SHP77 (cell line): ENCODE measurements at regions not wholly inside any gene's neighbourhood (a gene's known extent, or its start where the extent isn't known, plus 50 kb on each side); places are given as distances from the start of the nearest gene placed in this dataset.
"Not testable (repeated sequence)": the region's sequence is repeated elsewhere in the genome, so short reads cannot be mapped to it uniquely, and the experiment has no call there.

Experiments
- DNase-seq, 2 experiments: peaks; one replicate each; lab custom pipeline; 2025; lab: John Stamatoyannopoulos, UW

- no peak for DNase-seq
These were observed 465.9 kb upstream of the RASGRP1 start for GRCh38 chr15:39030291-39031070.

- DNase-seq, result no peak
These were observed 467.0 kb upstream of the RASGRP1 start for GRCh38 chr15:39031596-39031995.

GRCh38 chr15:39034816-39035215 is 470.2 kb upstream of the RASGRP1 start:
- DNase-seq, result no peak

- not testable (repeated sequence) for DNase-seq
These were observed 473.0 kb upstream of the RASGRP1 start for GRCh38 chr15:39037611-39038010.

GRCh38 chr15:39040861-39041260 is 476.2 kb upstream of the RASGRP1 start:
- DNase-seq, result no peak

GRCh38 chr15:39041979-39042495 is 477.4 kb upstream of the RASGRP1 start:
- DNase-seq, result no peak

- DNase-seq, result no peak
These were observed 487.2 kb upstream of the RASGRP1 start for GRCh38 chr15:39051626-39052322.

- no peak for DNase-seq
These were observed 487.7 kb upstream of the RASGRP1 start for GRCh38 chr15:39052323-39052705.

GRCh38 chr15:39053480-39053879 is 488.9 kb upstream of the RASGRP1 start:
- DNase-seq, result no peak

- DNase-seq, result no peak
These were observed 489.6 kb upstream of the RASGRP1 start for GRCh38 chr15:39054128-39054732.

GRCh38 chr15:39056357-39056756 is 491.7 kb upstream of the RASGRP1 start:
- DNase-seq, result no peak

GRCh38 chr15:39058351-39059131 is 493.9 kb upstream of the RASGRP1 start:
- no peak for DNase-seq

- DNase-seq, result no peak
These were observed 495.3 kb upstream of the RASGRP1 start for GRCh38 chr15:39059917-39060316.

- no peak for DNase-seq
These were observed 497.4 kb upstream of the RASGRP1 start for GRCh38 chr15:39061952-39062464.

GRCh38 chr15:39066677-39067076 is 502.1 kb upstream of the RASGRP1 start:
- no peak for DNase-seq

GRCh38 chr15:39074341-39074985 is 506.4 kb upstream of the THBS1 start:
- DNase-seq, result no peak

GRCh38 chr15:39075311-39075710 is 505.6 kb upstream of the THBS1 start:
- DNase-seq, result no peak

- DNase-seq, result no peak
These were observed 505.0 kb upstream of the THBS1 start for GRCh38 chr15:39075756-39076341.

GRCh38 chr15:39078026-39078425 is 502.9 kb upstream of the THBS1 start:
- DNase-seq, result no peak

- no peak for DNase-seq
These were observed 501.5 kb upstream of the THBS1 start for GRCh38 chr15:39079296-39079847.

- DNase-seq, result no peak
These were observed 497.7 kb upstream of the THBS1 start for GRCh38 chr15:39083213-39083612.
